HS-27A (cell line): ENCODE measurements at regions not wholly inside any gene's neighbourhood (a gene's known extent, or its start where the extent isn't known, plus 50 kb on each side); places are given as distances from the start of the nearest gene placed in this dataset.

Experiments used
- DNase-seq: peaks from one replicate; pipeline ENCODE4 v3.0.0-alpha.2; 2012; ENCODE audit warnings: low read depth, missing footprints

- peak; percentile 1 for DNase-seq
Measured at GRCh38 chr10:43735907-43736306, 87.2 kb upstream of the ZNF32 start.

- DNase-seq, result no peak
Measured at GRCh38 chr10:43734716-43735115, 86.0 kb upstream of the ZNF32 start.

DNA sequence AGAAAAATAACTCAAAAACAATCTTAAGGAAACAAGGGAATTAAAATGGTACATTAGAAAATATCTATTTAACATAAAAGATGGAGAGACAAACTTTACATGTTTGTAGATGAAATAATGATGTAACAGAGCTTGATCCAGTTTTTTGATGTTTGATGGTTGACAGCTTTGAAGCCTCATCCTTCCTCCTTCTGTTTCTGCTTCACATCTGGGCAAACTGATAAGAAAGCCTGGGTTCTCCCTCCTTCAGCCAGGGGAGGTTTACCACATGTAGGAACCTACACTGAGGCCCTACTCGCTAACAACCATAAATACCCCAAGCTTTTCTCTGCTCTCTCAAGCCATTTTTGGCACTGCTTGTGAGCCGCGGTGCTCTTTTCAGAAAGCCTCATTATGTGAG, 82.8 kb upstream of the ZNF32 start:
- no peak for DNase-seq

DNA sequence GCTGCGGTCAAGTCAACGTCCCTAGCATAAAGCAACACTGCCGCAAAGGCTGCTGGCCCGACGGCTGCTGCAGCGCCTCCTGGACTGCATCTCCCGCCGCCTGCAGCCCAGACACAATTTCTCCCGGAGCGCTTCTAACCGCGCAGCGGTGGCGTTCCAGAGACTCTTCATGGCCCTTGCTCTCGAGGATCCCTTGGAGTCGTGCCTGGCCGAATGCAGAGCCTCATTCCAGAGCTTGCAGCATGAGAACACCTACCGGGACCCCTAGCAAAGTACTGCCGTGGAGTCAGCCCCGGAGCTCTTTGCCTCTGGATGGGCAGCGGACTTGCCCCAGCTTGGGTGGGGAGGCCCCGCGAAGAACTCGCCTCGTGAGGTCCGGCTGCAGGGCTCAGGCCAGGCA, 79.7 kb upstream of the ZNF32 start:
- DNase-seq, result no peak

DNA sequence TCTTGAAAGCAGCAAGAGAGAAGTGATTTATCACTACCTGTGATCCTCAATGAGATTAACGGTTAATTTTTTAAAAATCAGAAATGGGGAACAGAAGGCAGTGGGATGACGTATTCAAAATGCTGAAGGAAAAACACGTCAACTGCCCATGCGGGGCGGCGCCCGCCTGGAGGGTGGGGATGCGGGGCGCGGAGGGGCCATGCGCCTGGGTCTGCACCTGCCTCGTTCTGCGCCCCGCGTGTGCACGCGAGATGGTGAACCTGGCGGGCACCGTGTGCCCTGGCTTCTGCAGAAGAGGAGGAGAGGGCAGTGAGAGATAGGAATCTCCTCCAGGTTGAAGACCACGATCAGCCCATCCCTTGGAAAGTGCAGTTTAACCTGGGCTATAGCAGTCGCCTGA, 79.3 kb upstream of the ZNF32 start:
- DNase-seq, result no peak

- no peak for DNase-seq
Measured at GRCh38 chr10:43715334-43715733, 66.7 kb upstream of the ZNF32 start.

GRCh38 chr10:43712821-43713584, 64.3 kb upstream of the ZNF32 start:
- no peak for DNase-seq

DNA sequence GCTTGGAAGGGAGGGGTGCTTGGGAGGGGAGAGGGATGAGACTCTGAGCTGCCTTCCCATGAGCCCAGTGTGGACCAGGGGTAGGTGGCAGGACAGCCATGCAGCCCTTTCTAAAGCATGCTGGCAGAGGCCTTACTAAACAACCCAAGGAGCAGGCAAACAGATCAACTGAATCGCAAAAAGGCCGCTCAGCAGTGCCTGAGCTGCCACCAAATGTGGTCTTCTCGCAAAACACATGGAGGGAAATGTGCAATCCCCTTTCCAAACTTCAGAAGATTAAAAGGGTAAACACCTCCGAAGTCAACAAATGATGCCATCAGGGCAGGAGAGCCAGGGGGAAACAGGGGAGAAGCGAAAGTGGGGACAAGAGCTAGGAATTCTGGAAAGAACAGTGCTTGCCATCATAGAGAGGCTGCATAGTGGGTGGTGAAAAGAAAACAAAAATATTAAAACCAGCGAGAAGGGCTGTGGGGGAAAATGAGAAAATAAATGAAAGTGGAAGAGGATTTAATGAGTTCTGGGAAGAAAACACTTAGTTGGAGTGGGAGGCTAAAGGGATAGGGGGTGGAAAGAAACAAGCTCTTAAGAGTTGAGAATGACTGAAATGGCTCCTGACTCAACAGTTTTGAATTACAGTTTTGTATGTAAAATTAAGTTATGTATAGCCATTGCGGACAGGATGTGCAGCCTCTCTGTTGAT, 62.2 kb upstream of the ZNF32 start:
- DNase-seq, result no peak

DNA sequence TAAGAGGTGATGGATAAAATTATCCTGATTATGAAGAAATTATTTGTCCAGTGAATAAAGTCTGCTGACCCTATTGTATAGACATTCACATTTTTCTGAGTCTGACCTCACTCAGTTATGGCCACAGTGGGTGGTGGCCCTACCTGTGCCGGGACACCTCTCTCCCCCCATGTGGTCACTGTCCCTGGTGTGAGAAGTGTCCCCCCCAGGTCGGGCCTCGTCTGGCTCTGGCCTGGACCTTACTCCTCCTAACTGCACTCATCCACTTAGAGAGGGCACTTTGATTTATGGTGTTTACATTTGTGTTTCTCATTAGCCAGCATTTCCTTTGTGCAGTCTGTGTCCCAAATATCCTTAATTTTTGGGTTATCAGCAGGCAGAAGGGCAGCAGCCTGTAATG, 59.6 kb upstream of the ZNF32 start:
- DNase-seq, result no peak

DNA sequence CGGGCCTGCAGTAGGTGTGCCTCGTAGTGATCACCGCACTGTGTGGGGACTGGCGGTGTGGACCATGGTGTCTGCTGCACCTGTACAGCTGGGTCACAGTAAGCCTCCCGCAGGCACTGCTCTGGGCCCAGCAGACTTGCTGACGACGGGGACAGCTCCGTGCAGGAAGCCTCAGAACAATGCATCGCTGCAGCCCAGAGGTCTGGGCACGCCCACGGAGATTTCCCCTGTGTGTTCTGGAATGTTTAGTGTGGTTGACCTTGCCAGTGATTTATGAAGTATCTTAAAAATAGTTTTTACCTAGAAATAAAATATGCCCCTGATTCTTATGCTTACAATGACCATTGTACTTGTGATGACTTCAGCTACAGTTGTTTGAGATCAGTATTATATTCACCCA, 59.1 kb upstream of the ZNF32 start:
- DNase-seq, result no peak

DNA sequence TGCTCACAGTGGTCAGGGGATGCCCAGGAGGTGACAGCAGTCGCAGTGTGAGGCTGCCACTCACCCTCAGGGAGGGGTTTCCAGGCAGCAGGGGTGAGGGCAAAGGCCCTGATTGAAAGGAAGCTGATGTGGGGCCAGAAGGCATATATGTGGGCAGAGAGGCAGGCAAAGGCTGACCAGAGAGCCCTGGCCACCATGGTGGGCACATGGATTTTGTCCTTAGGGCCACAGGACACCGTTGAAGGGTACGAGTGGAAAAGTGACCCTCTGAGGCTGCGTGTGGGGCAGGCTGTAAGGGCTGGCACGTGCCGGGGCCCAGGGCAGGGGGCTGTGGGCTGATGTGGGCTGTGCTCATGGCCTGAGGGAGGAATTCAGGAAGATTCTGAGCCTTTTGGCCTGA, 57.5 kb upstream of the ZNF32 start:
- no peak for DNase-seq

DNA sequence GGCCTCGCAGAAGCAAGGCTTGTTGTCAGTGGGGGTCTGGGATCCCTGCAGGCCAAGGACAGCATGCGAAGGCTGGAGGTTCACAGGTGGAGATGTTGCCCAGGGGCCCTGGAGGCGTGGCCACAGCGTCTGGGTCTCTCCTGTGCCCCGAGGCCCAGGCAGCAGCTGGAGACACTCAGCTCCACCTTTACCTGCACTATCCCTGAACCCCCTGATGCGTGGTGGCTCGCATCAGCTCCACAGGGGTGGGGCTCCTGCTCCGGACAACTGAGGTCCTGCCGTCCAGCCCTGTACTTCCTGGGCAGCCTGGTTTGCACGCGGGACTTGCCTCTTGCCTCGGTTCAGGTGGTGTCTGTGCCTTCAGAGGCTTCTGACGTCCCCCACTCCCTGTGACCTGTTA, 54.6 kb upstream of the ZNF32 start:
- no peak for DNase-seq

DNA sequence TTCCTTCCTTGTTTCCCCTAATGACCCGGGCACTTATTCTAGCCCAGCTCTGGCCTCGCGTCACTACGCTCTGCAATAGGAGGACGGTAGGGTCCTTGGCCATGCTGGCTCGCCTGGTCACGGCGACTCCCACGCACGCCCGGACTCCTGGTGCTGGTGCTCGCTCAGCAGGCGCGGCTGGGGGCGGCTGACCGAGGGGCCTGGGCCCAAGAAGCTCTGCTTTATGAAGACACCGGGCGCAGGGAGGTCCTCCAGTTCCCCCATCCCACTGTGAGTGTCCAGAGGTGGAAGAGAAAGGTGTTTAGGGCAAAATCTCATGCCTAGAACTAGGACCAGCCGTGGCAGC, 54.2 kb upstream of the ZNF32 start:
- DNase-seq, result no peak

DNA sequence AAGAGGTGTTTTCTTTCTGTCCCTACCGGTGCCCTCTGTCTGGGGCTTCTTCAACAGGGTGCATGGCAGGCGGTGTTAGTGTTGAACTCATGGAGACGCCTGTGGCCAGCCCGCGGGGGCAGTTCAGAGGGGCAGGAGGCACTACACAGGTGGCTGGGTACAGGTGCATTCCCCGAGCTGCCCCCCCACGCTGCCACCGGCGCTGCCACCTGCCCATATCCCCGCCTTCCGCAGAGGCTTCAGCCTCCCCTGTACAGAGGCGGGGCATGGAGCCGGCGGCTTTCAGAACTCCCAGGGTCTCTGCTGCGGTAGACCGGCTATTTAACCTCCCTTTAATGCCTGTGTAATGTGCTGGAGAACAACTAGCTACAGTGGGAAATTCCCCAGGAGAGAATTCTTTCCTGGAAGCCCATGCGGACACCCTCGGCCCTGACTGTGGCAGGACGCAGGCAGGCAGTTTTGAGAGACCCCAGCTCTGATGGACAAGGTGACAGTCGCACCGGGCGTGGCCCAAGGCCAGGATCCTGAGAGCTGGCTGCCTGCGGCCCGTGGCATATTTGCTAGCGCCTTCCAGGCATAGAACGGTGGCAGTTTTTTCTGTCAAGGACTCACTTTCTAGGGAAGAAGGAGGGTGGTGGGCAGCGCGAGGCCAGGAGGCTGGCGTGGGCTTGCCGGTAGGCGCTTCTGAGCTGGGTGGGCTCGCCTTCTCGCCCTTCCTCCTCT, 53.7 kb upstream of the ZNF32 start:
- no peak for DNase-seq

DNA sequence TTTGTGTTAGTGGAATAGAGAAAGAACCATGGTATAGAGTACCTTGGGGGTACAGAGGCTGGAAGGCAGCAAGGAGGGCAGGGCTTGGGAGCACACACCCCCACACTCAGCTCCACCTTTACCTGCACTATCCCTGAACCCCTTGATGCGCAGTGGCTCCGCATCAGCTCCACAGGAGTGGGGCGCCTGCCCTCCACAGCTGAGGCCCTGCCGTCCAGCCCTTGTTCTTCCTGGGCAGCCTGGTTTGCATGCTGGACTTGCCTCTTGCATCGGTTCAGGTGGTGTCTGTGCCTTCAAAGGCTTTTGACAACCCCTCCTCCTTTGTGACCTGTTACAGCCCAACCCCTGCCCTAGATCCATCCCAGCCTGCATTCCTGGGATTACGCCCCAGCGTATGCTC, 52.6 kb upstream of the ZNF32 start:
- DNase-seq, result no peak

DNA sequence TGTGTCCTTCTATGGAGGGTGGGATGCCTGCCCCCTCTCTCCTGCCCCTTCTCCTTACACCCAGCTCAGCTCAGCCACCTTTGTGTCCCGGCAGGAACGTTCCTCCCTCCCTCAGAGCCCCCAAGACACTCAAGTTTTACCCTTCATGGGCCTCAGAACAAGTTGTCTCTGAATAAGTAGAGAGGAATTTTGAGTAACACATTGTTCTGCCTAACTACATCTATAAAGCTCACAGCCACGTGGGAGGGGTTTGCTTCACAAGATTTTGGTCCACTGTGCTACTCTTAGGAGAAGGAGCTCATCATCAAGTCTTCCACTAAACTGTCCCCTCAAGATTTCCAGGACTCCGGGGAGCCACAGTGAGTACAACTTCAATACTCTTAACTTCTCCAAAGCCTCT, 51.6 kb upstream of the ZNF32 start:
- no peak for DNase-seq

DNA sequence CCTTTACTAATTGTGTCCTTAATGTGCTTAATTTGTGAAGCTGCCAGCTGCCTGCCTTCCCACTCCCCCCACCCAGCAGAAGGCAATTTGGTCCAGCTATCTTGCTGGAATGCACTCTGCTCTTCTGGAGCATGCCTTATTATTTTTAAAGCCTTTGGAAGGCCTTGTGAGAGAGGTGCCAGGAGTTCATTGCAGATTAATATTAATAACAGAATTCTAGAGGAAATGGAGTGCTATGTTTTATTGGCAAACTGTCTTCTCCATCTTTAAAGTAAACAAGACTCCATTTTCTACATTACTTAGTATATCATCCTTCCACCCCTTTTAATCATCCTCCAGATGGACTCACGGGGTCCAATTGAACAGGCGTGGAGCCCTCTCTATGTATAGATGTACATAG, 50.8 kb upstream of the ZNF32 start:
- no peak for DNase-seq
